HG02884 (cell line): ENCODE measurements at regions not wholly inside any gene's neighbourhood (a gene's known extent, or its start where the extent isn't known, plus 50 kb on each side); places are given as distances from the start of the nearest gene placed in this dataset.
"Not testable (repeated sequence)": the region's sequence is repeated elsewhere in the genome, so short reads cannot be mapped to it uniquely, and the experiment has no call there.

Source experiments
- ATAC-seq: cut with Tn5 transposase; IDR thresholded peaks from one replicate; pipeline ENCODE4 v1.9.1; 2021; ENCODE audit warnings: mild to moderate bottlenecking, moderate library complexity; ENCODE audit not compliant: unreplicated experiment

DNA sequence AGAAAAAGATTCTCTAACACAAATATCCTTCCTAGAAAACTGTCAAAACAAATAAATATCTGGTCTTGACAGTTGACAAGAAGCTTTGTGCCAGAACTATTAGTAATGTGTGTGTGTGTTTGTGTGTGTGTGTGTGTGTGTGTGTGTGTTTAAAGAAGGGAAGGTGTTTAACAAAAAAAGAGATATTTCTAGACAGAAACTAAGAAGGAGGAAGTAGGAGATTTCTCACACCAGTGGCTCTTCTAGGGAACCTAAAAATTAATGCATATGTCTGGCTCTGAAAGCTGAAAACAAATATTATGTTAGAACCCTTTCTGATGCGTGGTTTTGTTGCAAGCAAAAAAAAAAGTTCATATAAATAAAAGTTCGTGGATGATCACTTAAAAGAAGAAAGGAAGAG lies 277.5 kb downstream of the RPS4Y2 start:
- no peak for ATAC-seq

DNA sequence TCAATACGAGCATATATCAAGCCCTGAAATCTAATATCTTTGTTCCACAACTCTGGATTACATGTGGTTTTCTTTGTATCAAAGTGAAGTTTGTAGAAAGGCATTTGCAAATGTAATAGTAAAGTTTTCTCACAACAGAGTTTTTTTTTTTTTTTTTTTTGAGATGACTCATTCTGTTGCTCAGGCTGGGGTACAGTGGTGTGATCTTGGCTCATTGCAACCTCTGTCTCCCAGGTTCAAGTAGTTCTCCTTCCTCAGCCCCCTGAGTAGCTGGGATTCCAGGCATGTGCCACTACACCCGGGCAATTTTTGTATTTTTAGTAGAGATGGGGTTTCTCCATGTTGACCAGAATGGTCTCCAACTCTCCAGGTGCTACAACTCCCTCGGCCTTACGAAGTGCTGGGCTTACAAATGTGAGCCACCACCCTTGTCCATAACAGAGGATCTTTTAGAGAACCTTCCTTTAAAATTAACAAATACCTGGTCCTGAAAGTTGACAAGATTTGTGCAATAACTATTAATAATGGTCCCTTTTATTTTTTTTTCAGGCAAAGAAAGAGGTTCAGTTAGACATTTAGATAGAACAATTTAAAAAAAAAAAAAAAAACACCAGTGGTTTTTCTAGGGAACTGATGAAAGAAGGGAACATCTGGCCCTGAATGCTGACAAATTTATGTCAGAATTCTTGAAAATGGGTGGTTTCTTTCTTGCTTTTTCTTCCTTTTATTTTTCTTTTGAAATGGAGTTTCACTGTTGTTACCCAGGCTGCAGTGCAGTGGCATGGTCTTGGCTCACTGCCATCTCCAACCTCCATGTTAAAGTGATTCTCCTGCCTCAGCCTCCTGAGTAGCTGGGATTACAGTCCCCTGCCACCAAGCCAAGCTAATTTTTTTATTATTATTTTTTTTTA lies 278.5 kb downstream of the RPS4Y2 start:
- ATAC-seq: no peak

DNA sequence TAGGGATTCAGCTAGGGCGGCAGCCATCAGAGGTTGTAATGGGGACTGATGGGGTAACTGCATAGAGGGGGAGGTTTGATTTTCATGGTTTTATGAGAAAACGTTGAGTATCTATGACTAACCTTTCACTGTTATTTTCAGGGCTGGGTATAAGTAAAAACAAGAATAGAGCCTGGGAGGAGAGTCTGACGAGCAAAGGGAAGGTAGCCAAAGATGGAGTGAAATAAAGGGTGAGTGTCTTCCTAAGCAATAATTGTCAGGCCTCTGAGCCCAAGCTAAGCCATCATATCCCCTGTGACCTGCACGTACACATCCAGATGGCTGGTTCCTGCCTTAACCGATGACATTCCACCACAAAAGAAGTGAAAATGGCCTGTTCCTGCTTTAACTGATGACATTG lies 281.5 kb downstream of the RPS4Y2 start:
- ATAC-seq: not testable (repeated sequence)

DNA sequence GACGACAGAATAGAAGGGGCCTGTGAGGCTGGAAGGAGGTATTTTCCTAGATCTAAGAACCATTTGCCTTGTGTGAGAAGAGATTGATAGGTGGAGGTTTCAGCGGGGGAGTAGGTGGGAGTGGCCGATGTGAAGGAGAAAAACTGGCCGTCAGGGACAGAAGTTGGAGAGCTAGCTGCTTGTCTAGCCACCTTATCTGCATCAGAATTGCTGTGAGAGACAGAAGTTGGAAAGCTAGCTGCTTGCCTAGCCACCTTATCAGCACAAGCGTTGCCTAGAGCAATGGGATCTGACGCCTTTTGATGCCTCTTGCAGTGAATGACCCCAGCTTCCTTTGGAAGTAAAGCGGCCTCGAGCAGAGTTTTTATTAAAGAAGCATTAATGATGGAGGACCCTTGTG lies 283.9 kb downstream of the RPS4Y2 start:
- no peak for ATAC-seq

DNA sequence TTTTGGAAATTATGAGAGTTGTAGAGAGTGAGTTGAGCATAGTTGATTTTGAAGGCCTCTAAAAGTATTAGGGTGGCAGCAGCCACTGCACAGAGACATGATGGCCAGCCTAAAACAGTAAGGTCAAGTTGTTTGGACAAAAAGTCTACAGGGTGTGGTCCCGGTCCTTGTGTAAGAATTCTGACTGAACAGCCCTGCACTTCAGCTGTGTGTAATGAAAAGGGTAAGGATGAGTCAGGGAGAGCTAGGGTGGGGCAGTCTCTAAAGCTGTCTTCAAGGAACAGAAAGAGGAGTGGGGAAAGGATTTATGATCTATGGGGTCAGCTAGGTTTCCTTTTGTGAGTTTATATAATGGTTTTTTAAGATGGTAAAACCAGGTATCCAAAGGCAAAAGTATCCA lies 284.8 kb downstream of the RPS4Y2 start:
- not testable (repeated sequence) for ATAC-seq

DNA sequence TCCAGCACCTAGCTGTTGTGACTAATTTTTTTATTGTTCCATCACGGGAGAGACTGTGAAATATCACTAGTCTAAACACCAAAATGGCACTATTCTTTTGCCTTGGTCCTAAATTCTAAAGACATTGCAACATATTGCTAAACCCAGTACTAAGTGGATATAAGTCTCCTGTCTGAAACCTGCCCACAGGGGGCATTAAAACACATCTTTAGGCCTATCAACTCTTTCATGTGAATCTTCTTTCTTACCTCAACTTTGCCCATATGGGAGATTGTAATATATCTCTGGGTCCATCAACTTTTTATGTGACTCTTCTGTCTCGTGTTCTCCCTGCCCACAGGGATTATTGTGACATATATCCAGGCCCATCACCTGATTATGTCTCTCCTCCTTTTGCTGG lies 317.2 kb downstream of the RPS4Y2 start:
- ATAC-seq: no peak

DNA sequence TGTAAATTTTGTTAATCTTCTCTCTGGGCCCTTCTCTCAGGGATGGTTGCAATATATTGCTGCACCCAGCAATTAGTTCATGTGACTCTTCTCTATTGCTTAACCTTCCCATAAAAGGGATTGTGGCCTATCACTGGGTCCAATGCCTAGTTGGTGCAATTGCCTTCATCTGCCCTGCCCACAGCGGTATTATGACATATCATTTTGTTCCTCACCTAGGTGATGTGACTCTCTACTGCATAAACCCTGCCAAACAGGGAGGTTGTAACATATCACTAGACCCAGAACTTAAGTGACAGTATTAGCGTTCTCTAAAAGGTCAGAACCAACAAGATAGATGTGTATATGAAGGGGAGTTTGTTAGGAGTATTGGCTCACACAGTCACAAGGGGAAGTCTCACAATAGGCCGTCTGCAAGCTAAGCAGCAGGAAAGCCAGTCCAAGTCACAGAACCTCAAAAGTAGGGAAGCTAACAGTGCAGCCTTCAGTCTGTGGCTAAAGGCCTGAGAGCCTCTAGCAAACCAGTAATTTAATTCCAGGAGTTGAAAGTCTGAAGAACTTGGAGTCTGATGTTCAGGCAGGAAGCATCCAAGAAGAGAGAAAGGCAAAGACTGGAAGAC lies 317.8 kb downstream of the RPS4Y2 start:
- ATAC-seq: no peak

DNA sequence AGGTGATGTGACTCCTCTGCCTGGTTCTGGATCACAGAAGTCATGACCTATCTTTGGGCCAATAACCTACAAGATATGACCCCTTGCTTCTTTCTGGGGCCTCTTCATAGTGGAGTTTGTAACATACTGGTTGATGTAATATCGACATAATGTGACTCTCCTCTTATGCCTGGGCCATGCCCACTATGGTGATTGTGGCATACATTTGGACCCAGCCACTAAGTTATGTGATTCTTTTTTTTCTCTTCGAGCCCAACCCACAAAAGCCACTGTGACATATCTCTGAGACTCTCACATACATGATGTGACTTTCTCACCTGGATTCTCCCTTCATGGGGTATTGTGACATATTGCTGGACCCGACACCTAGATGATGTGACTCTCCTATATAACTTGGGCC lies 319.8 kb downstream of the RPS4Y2 start:
- no peak for ATAC-seq

DNA sequence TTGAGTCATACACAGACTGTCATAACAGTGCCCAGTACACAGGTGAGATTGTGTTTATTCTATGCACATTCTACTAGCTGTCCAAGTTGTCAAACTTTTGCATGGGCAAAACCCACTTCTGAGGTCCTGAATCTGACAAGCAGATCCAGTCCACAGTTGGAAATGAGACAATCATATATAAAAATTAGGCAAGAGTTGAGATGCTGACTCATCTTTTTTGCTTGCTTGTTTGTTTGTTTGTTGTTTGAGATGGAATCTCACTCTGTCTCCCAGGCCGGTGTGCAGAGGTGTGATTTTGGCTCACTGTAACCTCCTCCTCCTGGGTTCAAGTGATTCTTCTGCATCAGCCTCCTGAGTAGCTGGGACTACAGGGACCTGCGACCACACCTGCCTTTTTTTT lies 323.8 kb downstream of the RPS4Y2 start:
- no peak for ATAC-seq

DNA sequence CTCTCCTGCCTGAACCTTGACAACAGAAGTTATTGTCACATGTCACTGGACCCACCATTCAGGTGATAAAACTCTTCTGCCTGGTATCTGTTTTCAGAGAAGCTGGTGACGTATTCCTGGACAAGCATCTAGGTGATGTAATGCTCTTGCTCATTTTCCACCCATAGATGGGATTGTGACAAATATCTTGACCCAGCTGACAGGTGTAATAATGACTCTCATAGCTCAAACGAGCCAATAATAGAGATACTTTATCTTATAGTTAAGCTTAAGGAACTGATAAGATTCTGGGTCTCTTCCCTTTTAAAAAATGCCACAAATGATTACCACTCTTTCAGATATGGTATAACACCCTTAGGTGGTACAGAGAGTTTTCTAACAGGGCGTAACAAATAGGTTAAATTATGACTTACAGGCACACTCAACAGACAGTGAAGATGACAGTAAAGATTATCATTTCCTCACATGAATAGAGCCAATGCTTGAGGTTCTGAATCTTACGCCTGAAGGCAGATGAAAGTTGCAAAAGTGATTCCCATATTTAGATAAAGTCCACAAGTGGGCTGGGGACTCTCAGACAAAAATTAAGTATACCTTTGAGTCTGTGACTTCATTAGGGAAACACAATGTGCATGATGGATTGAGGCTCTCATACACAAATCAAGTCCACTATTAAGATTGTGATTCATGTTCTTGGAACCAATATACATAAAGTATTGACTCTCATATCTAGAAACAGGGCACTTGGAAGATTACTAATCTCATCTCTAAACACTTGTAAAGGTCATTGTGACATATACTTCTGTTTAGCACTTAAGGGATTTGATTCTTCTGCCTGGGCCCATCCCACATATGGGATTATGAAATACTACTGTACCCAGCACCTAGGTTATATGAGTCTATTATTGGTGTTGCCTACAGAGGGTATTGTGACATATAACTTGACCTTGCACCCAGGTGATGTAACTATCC lies 326.0 kb downstream of the RPS4Y2 start:
- ATAC-seq: no peak

DNA sequence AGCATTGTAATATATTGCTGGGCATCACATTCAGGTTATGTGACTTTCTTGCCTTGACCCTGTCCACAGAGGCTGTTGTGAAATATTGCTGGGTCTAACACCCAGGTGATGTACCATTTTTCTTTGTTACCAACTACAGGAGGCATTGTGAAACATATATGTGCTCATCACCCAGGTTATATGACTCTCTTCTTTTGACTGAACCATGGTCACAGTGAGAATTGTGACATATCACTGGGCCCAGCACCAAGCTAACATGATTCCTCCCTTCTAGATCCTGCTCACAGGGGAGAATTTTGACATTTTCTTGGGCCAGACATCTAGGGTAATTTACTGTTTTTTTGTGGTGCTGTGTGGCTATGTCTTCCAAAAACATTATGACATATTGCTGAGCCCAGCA lies 326.7 kb downstream of the RPS4Y2 start:
- no peak for ATAC-seq

DNA sequence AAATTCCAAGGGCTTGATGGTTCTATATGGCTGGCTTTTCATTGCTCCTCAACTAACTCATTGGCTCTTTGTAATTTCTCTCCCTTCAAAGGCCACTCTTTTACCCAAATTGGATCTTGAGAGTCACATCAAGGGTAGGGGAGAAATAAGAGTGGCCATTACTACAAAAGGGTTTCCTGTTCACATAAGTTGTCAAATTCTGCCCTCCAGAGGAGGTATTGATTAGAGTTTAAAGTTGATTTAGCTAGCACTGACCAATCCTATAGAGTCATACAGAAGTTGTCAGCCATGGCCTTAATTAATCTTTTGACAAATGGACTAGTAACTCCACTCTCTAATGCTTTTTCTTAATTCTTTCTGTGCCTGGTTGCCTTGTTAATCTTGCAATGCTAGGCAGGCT lies 336.0 kb downstream of the RPS4Y2 start:
- no peak for ATAC-seq

DNA sequence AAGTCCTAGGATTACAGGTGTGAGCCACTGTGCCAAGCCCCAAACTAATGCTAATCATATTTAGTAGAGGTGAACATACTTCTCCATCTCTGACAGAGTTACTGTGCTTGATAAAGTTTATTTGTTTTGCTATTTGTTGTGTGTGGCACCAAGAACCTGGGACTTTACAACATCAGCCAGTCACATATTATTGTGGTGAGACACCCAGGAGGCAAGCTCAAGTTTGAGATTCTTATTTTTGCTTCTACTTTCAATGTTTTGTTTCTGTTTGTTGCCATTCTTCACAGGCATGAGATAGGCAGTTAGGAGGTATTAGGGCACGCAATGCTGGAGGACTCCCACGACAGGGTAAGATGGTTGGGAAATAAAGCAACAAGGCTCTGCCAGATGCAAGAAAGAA lies 346.6 kb downstream of the RPS4Y2 start:
- ATAC-seq: no peak

DNA sequence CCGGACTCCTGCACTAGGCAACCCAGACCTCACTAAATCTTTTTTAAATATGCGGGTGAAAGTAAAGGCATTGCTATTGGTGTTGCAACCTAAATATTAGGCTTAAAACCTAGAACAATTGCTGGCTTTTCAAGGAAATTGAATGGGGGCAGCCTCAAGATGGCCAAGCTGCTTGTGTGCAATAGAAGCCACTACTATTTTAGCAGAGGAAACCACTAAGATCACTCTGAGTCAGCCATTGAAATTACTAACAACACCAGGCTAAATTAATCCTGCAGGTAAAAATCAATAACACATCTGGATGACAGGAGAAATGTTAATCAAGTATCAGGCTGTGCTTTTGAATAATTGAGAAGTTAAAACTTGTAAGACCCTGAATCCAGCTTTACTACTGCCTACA lies 348.0 kb downstream of the RPS4Y2 start:
- no peak for ATAC-seq

DNA sequence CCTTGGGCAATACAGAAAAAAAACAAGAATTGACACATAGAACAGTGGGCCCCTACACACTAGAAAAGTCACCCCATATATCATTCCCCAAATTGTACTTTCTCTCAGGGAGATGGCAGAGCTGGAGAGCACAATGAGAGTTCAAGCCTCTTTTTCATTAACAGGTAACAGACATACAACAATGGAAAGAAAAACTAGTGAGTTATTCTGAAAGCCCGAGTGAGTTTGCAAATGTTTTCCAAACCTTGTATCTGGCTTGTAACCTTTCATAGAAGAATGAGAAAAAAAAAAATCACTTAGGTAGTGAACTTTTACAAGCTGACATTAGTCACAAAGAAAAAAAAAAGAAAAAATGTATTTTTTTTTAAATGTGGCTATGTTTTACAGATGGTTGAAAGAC lies 349.6 kb downstream of the RPS4Y2 start:
- ATAC-seq: no peak

DNA sequence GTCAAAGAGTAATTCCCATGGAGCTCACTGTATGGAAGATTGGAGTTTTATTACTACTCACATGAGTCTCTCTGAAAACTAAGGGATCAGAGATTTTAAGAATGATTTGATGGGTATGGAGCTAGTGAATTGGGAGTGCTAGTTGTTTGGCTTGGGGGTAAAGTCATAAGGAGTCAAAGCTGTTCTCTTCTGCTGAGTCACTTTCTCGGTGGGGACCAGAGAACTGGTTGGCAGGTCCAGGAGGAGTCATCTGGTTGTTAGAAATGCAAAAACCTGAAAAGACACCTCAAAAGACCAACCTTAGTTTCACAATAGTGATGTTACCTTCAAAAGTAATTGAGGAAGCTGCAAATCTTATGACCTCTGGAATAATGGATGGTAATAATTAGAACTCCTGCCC lies 355.4 kb downstream of the RPS4Y2 start:
- ATAC-seq: no peak

DNA sequence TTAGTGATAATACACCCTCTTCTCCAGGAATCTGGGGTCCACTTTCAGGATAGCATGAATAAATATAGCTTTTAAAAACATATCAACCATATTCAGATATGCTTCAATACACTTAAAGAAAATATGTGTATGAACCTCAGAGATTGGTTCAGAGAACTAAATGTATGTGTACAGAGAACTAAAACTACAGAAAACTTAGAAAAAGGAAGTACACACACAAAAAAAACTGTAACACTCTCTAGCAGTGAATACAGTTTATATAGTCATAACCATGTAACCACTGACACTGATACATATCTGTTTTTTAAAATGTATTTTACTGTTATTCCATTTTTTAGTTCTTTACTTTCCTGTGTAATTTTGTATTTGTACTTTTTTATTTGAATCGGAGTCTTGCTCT lies 365.2 kb downstream of the RPS4Y2 start:
- no peak for ATAC-seq

DNA sequence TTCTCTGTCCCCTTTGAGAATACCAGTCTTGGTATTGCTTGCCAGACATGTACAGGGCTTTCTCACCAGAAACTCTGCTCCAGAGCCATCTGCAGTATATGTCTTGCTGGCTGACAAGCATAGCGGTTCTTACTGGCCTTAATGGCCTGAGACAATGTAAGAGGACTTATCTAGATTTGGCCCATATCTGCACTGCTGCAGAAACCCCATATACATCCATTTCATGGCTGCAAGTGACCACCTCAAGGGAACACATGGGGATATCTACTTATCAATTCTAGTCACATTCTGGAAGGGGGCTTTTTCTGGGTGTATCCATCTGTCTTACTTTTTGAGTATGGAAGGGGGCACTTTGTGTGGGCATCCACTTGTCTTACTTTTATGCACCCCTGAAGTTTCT lies 375.5 kb upstream of the RBMY1B start:
- no peak for ATAC-seq

DNA sequence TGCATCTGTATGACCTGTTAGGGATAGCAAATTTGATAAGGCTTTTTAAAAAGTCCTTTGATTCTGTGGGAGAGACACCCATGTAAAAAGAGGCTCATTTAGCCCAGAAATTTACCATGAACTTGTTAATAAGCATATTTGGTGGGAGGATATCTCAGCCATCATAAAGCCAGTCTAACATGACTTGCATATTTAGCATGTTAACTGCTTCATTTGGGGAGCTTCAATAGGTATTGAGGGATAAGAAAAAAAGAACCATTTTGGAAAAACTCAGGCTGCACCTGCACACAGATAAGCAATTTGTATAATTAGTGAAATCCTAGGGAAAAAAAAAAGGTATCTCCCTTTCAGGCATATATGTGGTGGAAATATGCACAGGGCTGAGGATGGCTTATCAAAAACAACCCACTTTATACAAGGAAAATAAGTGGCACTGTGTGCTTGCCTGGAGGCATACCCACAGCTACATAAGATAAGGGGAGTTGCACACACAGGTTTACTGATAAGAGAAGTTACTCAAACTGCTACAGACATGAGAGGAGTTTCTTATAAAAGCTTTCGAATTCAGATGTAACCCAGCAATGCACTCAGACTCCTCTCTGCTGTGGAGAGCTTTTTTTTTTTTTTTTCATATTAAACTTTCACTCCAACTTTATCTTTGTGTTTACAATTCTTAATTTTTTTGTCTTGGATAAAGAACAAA lies 372.9 kb upstream of the RBMY1B start:
- ATAC-seq: no peak

DNA sequence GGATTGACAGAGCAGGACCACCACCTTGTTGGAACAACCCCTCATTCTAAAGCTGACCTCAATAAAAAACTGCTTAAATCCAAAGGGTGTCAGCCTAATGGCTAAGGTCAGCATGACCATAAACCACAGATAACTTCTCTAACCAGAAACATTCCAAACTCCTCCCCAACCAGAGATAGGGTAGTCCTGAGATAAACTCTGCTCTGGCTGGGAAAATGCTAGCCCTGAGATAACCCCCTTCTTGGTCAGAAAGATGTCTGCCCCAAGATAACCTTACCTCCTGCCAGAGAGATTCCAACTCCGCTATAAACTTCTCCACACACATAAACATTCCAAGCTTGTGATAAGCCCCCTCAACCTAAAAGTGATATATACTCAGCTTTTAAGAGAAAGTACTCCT lies 364.8 kb upstream of the RBMY1B start:
- no peak for ATAC-seq

DNA sequence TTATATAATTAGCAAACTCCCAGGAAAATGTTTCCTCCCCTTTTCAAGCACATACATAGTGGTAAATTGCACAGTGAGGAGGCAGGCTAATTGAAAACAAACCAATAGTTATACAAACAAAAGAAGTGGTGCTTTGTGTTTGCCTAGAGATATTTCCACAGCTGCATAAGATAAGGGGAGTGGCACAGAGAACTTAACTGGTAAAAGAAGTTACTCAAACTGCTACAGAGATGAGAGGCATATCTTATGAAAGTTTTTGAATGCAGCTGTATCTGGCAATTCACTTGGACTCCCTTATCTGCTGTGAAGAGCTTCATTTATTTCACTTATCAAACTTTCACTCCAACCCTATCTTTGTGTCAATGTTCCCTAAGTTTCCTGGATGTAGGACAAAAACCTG lies 361.2 kb upstream of the RBMY1B start:
- ATAC-seq: no peak
